EH (cell line): ENCODE measurements at regions not wholly inside any gene's neighbourhood (a gene's known extent, or its start where the extent isn't known, plus 50 kb on each side); places are given as distances from the start of the nearest gene placed in this dataset.

ENCODE experiments used
- DNase-seq: peaks from one replicate; pipeline ENCODE4 v3.0.0-alpha.2; 2015; ENCODE audit warnings: low read depth

DNA sequence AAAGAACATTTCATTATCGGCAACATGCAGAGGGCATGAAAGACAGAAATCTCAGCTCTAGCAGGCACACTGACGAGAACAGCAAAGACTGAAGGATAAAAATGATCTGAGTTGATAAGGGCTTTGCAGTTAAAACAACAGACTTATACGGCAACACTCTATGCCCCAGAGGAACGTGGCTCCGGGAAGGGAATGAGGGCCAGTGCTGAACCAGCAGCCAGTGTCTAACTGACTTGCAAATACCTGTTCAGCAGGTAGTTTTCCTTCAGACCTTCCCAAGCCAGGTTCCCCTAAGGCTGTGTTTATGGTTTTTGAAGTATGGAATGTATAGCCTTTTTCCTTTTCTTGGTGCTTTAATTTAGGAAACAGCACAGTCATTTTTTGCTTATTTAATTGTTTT lies 121.3 kb upstream of the CDH18 start:
- no peak for DNase-seq

DNA sequence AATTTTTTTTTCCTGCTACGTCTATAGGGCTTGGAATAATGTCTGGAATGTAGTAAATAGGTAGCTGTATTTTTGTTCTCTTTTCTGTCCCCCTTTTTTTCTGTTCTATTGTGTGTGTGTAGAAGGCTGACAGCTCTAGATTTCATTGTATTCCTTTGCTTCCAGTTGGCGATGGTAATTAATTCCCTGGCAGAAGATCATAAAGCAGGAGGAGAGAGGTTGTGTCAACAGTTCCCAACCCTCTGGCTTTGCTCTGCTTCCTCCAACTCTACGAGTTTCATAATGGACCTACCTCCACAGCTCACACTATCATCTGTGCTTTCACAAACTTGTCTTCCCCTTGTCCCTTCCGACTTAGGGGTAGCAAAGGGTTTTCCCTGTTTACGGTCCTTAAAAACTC lies 117.9 kb upstream of the CDH18 start:
- no peak for DNase-seq

DNA sequence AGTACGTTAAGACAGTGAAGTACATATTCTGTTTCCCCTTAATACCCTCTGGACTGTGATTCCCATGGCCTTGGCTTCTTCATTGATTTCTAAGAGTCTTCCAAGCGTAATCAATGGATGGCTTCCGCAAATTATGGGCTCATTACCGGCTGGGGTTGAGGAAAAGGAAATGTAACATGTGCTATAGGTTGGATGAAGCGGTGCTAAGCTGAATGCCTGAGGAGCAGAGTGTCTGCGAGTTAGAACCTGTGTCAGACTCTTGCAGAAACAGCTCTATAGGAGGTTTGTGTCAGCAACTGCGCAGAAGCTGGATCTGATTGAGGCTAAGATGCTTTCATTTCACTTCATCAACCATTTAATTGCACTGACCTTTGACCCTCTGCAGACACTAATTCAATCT lies 114.3 kb upstream of the CDH18 start:
- DNase-seq, result no peak

DNA sequence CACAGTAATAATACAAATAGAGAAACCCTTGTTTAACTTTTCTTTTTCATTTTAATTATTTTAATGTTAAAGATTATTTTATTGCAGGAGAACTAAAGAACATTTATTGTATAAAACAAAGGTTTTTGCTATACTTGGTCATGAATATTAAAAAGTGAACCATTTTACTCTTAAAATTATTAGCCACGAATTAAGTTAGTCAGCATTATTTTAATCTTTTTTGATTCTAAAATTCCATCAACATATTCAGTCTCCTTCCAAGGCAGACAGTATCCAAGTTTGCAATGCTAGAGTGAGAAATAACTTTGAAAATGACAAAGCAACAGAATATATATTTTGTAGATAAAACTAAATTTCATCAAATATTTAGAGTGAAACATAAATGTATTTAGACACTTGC lies 110.7 kb upstream of the CDH18 start:
- no peak for DNase-seq

DNA sequence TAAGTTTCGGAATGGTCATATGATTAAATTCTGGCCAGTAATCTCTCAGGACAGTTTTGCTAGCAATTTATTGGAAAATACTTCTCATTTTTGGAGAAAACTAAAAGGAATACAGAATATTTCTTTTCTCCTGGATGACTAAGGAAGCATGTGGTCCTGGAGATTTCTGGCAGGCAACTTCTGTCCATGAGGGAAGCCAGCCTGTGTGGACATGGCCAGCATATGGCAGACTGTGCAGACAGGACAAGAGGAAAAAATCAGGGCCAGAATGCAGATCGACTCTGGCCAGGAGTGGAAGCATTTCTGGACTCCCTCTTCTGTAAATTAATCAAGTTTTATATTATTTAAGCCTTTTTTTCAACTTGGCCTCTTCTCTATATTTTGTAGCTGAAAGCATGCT lies 100.4 kb upstream of the CDH18 start:
- DNase-seq, result no peak

DNA sequence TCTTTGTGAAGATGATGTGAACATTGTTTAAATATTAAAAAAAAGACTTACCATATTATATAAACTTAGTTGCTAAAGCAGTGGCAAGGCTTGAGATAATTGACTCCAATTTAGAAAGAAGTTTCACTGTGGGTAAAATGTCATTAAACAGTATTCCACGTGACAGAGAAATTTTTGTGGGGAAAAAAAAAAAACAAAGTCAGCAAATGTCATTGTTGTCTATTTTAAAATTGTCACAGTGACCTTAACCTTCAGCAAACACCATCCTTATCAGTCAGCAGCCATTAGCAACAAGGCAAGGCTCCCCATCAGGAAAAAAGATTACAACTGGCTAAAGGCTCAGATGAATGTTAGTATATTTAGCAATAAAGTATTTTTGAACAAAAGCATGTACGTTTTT lies 99.3 kb upstream of the CDH18 start:
- DNase-seq, result no peak

DNA sequence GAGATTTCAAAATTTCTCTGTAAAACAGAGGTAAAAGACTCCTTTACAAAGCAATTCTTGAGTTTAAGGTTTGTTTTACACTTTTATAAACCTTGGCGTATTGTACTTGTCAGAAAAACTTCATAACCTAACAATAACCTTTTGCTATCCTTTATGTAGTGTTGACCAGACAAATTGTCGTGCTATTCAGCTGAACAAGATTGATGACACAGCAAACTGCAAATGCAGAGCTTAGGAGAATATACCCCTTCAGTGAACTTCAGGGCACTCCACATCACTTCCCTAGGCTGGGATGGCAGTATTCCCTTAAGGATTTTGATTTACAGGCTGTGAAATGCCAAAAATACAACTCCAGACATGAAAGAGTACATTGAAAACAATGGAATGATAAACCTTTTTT lies 89.2 kb upstream of the CDH18 start:
- no peak for DNase-seq

DNA sequence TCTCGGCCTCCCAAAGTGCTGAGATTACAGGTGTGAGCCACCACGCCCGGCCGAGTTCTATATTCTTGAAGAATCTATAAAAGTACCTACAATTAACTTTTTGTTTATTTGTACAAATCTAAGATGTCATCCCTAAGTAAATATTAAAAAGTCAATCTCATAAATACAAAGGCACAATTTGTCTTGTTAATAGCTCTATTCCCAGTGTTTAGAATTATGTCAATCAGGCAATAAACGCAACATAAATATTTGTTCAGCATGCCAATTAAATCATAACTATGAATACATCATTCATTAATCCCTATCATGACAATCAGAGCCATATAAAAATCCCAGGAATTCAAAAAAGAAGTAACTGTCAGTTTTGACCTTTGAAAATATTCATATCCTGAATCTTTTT lies 68.9 kb upstream of the CDH18 start:
- no peak for DNase-seq

DNA sequence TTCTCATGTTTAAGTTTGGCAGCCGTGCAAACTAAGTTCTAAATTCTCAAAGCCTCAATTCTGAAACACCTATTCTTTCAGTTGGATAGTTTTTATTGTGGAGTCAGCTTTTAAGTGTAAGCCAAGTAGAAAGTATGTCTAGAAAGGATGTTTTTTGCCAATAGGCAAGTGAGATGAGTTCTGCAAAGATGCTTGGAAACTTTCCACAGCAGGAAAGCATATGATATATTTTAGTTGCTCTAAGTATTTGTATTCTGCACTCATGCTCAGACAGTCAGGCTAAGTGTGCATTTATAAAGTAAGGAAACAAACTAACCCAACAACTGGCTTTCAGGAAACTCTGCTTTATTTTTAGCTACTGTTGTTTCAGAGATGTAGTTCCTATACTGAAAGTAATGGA lies 67.3 kb upstream of the CDH18 start:
- no peak for DNase-seq

DNA sequence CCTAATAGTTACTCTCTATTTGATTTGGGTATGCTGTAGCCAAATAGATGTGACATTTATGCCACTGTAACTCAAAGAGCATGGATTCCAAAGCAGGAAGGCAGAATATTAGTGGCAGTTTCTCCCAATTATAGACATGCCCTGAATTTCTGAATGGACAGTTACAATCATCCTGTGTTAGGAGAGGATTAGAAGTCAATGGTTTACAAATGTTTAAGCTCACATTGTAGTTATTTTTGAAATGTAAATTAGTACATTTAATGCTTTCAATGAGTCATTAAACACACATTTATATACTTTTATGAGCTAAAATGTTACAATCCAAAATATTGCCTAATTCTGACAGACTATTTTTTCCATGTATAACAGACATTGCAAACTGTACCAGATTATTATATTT lies 62.3 kb upstream of the CDH18 start:
- peak; percentile 2 for DNase-seq

DNA sequence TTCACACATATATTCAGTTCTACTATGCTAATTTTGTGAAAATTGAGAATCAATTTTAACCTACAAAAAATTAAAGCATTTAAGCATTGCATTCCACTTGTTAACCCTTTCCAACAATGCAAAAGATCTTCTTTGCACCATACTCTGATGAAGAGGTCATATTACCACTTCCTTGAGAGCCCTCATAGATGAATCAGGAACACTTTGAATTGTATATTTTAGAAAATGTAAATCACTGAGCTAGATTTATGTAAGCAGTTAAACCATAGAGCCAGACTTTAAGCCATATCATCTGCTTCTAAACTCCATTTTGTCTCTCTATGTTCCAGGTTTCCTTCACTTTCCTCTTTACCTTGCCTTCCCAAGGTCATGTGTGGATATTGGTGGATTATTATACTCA lies 56.5 kb upstream of the CDH18 start:
- no peak for DNase-seq

DNA sequence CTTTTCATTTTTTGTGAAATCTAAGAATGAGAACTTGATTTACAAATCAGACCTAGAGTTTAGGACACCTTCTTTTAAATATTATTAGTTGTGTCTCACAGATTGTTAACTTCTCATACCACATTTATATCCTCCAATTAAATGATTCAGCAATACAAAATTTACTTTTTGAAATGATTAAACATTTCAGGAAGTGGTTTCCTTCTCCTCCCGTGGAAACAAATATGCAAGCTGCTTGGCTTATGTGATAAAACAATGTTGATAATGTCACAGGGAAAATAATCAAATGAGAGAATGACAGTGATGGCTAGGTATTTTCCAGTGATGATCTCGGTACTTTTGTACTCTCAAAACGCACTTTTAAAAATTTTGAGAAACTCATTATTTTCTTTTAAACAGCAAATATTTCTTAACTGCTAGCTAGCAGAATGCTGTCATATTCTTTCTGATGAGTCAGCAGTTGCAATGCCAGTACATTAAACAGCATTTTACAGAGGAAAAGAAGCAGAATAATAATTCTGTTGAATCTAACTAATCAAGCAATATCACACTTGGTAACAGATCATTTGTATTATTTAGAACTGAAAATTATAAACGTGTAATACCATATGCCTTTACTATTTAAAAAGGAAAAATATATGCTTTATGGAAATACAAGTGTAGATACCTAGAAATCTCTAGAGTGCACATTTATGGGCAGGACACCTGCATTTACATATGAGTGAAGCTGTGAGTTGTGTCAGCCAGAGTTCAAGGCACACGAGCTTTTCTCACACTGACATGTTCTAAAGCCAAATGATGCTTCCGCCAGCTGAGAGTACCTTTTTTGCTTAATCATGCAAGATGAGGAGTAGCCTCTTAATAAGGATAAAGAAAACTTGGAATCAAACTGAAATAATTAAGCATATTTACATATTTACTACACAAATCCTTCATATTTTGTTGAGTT lies 53.6 kb upstream of the CDH18 start:
- DNase-seq, result peak; percentile 18

DNA sequence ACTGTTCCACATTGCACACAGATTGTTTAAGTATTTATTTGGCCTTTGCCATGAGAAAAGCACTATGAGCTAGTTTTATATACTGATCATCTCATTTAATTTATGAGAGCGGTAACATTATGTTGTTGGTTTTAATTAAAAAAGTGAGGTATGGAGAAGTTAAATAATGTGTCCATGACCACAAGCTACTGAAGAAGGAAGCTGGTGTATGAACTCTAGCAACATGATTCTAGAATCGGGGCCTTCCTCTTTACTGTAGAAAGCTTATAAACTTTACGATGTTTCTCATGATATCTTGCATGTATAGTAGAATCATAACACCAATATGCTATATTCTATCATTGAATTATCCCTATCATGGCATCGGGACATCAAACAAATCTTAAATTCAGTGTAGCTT lies 52.9 kb upstream of the CDH18 start:
- DNase-seq, result no peak
